CD4-positive, CD25-positive, alpha-beta regulatory T cell (primary cell): ENCODE measurements at regions not wholly inside any gene's neighbourhood (a gene's known extent, or its start where the extent isn't known, plus 50 kb on each side); places are given as distances from the start of the nearest gene placed in this dataset.

Experiments used
- ATAC-seq, 2 donors: fragments of 150-1000 bp; cut with Tn5 transposase; one replicate each; pipeline ENCODE4 v1.10.0; 2021; ENCODE audit warnings: low read depth in 2 of 2, moderate number of reproducible peaks in 2 of 2, moderate library complexity in 1 of 2
- DNase-seq, 3 donors: peaks; one replicate each; pipeline versions ENCODE4 v3.0.0 to v3.0.0-alpha.2; 2012 to 2022; ENCODE audit warnings: mixed read lengths in 1 of 3
- H3K27ac ChIP-seq: one replicate; pipeline ENCODE4 v1.7.0; 2013; ENCODE audit warnings: mild to moderate bottlenecking, low read length; ENCODE audit not compliant: insufficient read depth, poor library complexity, severe bottlenecking
- H3K27me3 ChIP-seq: one replicate; pipeline ENCODE4 v1.7.0; 2013; ENCODE audit warnings: low read length; ENCODE audit not compliant: control insufficient read depth, insufficient read depth
- H3K36me3 ChIP-seq: one replicate; pipeline ENCODE4 v1.7.0; 2013; ENCODE audit warnings: mild to moderate bottlenecking, low read length, moderate library complexity; ENCODE audit not compliant: control insufficient read depth, insufficient read depth
- H3K4me1 ChIP-seq: 2 replicates; pipeline ENCODE4 v1.7.0; 2013; ENCODE audit warnings: mild to moderate bottlenecking, low read length; ENCODE audit not compliant: insufficient read depth, control insufficient read depth, poor library complexity, severe bottlenecking
- H3K4me3 ChIP-seq: one replicate; pipeline ENCODE4 v1.7.0; 2013; ENCODE audit warnings: low read depth, mild to moderate bottlenecking, low read length, moderate library complexity
- H3K9me3 ChIP-seq, 2 experiments: 1 replicate in 1 of 2; 2 replicates in 1 of 2; pipeline ENCODE4 v1.7.0; 2013; ENCODE audit warnings: low read length in 2 of 2, mild to moderate bottlenecking in 1 of 2, moderate library complexity in 1 of 2; ENCODE audit not compliant: control insufficient read depth in 2 of 2
- H3K27ac Mint-ChIP-seq, 3 donors: one replicate each; pipeline ENCODE4 v1.8.0; 2020 to 2022; ENCODE audit warnings: mild to moderate bottlenecking in 3 of 3, mixed read lengths in 3 of 3, moderate library complexity in 2 of 3
- H3K27me3 Mint-ChIP-seq: one replicate; pipeline ENCODE4 v1.8.0; 2022; ENCODE audit warnings: mild to moderate bottlenecking, mixed read lengths
- H3K36me3 Mint-ChIP-seq: one replicate; pipeline ENCODE4 v1.8.0; 2020; ENCODE audit warnings: mixed read lengths
- H3K4me1 Mint-ChIP-seq, 4 donors: one replicate each; pipeline ENCODE4 v1.8.0; 2020 to 2022; ENCODE audit warnings: mixed read lengths in 4 of 4, mild to moderate bottlenecking in 1 of 4
- H3K4me3 Mint-ChIP-seq, 4 donors: one replicate each; pipeline ENCODE4 v1.8.0; 2020 to 2022; ENCODE audit warnings: mild to moderate bottlenecking in 4 of 4, mixed read lengths in 4 of 4, moderate library complexity in 3 of 4
- H3K9me3 Mint-ChIP-seq, 7 donors: one replicate each; pipeline ENCODE4 v1.8.0; 2020 to 2022; ENCODE audit warnings: mixed read lengths in 7 of 7, mild to moderate bottlenecking in 3 of 7, moderate library complexity in 2 of 7

DNA sequence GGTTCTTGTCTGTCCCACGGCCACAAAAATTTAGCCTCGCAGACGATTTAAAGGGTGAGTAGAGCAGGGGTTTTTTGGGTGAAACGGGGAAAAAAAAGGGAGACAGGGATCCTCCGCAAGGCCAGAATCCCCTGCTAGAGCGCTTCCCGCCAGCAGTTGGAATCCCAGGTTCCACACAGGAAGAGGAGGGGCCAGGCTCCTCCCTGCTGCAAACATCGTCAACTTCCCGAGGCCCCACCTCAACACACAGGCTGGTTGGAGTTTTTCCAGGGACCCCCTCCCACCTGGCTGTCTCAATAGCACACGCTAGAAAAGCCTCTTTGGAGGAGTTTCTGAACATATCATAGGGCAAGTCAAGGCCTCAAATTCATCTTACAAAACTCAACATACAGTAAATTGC, 112.7 kb downstream of the MTERF1 start:
- DNase-seq (no peak), ATAC-seq (no peak)
- Histone ChIP-seq H3K9me3 (no peaks in the 10 kb centered on the region), H3K4me1 (no peaks in the 10 kb centered on the region), H3K27ac (no peak overlapping the region), H3K27me3 (no peaks in the 10 kb centered on the region), H3K36me3 (no peaks in the 10 kb centered on the region), H3K4me3 (no peak overlapping the region)
- peaks cover 0 to 20% (median 2%) of the 10 kb centered on the region in 7 donors for H3K9me3 Mint-ChIP-seq
- H3K4me1 Mint-ChIP-seq, result no peaks in the 10 kb centered on the region
- H3K27ac Mint-ChIP-seq, result no peak overlapping the region
- no peak overlapping the region for H3K4me3 Mint-ChIP-seq
- no peaks in the 10 kb centered on the region for H3K27me3 Mint-ChIP-seq
- H3K36me3 Mint-ChIP-seq, result no peaks in the 10 kb centered on the region

DNA sequence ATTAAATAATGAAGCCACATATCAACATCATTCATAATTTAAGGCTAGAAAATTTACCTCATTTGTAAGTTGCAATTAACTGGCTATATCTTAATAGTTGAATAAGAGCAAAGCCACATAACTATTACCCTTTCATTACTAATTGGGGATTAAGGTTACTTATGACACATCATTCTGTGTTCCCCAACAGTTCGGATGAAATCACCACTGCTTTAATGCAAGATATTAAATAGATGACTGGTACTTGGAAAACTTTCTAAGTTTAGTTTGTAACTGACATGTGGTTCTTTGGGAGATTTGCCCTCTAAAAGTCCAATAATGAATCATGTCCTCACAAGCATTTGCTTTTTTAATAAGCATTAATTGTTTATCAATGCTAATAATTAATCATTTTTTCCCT, 109.1 kb downstream of the MTERF1 start:
- Histone ChIP-seq H3K27ac (no peak overlapping the region), H3K9me3 (no peaks in the 10 kb centered on the region), H3K4me1 (no peaks in the 10 kb centered on the region), H3K36me3 (no peaks in the 10 kb centered on the region), H3K27me3 (no peaks in the 10 kb centered on the region), H3K4me3 (no peak overlapping the region)
- Mint-ChIP-seq H3K27me3 (peaks cover 5% of the 10 kb centered on the region), H3K4me3 (no peak overlapping the region), H3K4me1 (no peaks in the 10 kb centered on the region), H3K27ac (no peak overlapping the region), H3K9me3 (peaks cover 0 to 2% (median 0%) of the 10 kb centered on the region in 7 donors), H3K36me3 (no peaks in the 10 kb centered on the region)
- DNase-seq, result no peak
- ATAC-seq, result no peak

DNA sequence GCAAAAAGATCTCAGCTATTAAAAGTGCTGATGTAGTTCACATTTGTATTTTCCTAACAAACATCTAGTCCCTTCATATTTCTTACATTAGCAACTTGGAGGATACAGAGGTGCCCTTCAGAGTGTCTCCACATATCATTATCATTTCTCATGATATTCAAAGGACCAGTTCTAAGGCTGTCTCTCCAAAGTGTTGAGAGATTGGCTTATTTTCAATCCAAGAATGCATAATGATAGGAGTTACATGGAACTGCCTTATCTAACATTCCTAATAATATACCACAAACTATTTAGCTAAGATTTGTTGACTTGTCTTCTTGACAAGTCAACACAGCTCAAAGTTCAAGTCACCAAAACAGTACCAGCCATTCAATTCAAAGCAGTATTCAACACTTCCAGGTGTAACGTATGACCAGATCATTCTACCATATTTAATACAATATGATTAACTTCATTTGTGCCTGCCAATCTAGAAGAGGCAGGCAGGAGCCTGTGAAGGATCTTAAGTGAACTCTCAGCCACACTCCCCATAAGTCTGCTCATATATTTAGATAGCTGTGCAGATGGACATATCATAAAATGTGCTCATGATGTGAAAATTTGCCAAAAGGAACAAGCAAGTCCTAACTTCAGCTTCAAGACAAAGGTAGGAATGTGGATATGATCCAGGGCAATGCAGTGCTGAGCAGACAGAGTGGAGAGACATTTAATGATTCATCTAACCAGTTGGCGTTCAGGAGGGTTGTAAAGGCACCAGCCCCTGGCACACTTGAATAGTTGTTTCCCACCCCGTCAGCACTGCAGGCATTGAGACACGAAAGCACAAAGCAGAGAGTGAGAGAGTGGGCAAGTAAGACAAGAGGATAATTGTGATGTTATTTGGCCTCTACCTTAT, 108.3 kb downstream of the MTERF1 start:
- no peaks in the 10 kb centered on the region for H3K4me1 ChIP-seq
- no peak for ATAC-seq
- no peak for DNase-seq
- Mint-ChIP-seq H3K4me1 (no peaks in the 10 kb centered on the region), H3K27ac (peak overlapping the region in 1 of 3 donors; percentile 45), H3K9me3 (peaks cover 0 to 2% (median 0%) of the 10 kb centered on the region in 7 donors), H3K4me3 (no peak overlapping the region), H3K36me3 (no peaks in the 10 kb centered on the region), H3K27me3 (peaks cover 5% of the 10 kb centered on the region)
- no peaks in the 10 kb centered on the region for H3K27me3 ChIP-seq
- no peaks in the 10 kb centered on the region for H3K36me3 ChIP-seq
- H3K4me3 ChIP-seq, result no peak overlapping the region
- no peak overlapping the region for H3K27ac ChIP-seq
- H3K9me3 ChIP-seq, result no peaks in the 10 kb centered on the region

DNA sequence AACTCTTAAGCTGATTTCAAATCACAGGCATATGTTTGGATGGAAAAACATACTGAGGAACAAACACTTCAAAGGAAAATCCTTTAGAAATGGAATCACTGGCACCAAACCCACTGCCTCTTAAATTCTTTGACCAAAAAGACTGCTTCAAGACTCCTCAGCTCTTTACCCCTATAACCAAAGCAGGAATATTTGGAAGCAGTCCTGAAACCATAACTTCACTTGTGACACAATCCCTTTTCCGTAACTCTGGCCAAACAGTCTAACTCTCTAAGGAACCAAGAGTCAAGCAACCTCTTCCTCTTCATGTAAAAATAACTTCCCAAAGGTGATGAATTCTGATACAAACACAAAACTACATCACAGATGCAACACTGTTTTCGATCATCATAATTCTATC, 104.3 kb downstream of the MTERF1 start:
- Mint-ChIP-seq H3K9me3 (peaks cover 0 to 2% (median 0%) of the 10 kb centered on the region in 7 donors), H3K27me3 (peaks cover 13% of the 10 kb centered on the region), H3K36me3 (no peaks in the 10 kb centered on the region), H3K4me1 (no peaks in the 10 kb centered on the region), H3K27ac (no peak overlapping the region), H3K4me3 (no peak overlapping the region)
- H3K36me3 ChIP-seq, result no peaks in the 10 kb centered on the region
- H3K4me3 ChIP-seq, result no peak overlapping the region
- no peaks in the 10 kb centered on the region for H3K4me1 ChIP-seq
- H3K27ac ChIP-seq, result no peak overlapping the region
- DNase-seq (no peak), ATAC-seq (no peak)
- no peaks in the 10 kb centered on the region for H3K27me3 ChIP-seq
- no peaks in the 10 kb centered on the region for H3K9me3 ChIP-seq

DNA sequence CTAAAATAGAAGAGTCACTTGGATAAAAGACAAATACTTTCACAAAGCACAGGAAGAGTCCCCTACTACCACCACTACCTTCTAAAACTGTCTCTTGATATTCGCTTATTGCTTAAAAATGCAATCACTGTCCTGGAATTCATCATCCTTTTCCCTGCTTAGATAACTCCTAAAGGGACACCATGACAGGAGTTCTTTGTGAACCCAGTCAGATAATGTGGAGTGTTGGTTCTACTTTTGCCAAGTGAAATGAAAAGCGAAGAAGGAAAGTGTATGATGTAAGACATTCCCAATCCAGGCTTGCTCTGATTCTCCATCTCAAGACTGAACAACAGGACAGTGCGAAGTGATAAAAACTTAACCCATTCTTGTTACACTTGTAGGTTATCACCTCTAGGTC, 103.0 kb downstream of the MTERF1 start:
- Histone ChIP-seq H3K9me3 (no peaks in the 10 kb centered on the region), H3K27ac (no peak overlapping the region), H3K36me3 (no peaks in the 10 kb centered on the region), H3K4me3 (no peak overlapping the region), H3K4me1 (no peaks in the 10 kb centered on the region), H3K27me3 (no peaks in the 10 kb centered on the region)
- ATAC-seq, result no peak
- DNase-seq, result no peak
- H3K4me1 Mint-ChIP-seq, result no peaks in the 10 kb centered on the region
- H3K27me3 Mint-ChIP-seq, result peaks cover 13% of the 10 kb centered on the region
- no peak overlapping the region for H3K4me3 Mint-ChIP-seq
- peaks cover 0 to 2% (median 0%) of the 10 kb centered on the region in 7 donors for H3K9me3 Mint-ChIP-seq
- H3K27ac Mint-ChIP-seq, result no peak overlapping the region
- no peaks in the 10 kb centered on the region for H3K36me3 Mint-ChIP-seq

DNA sequence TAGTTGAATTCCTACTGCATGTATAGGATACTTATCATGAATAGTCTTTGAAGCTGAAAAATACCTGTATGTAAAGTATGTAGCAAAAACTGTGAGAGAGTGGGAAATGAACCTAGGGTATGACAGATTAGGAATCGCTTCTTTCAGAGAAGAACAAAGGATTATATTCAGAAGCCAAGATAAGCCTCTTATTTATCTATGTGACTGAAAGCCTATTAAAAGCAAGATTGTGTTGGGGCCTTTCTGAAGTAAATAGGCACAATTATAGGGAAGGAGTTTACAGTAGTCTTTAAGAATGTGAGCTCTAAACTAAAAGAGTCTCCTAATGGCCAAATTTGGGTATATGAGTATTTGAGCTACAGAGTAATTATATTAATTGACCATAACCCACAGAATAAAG, 102.1 kb downstream of the MTERF1 start:
- DNase-seq (no peak), ATAC-seq (no peak)
- peaks cover 0 to 3% (median 0%) of the 10 kb centered on the region in 4 donors for H3K4me1 Mint-ChIP-seq
- Histone ChIP-seq H3K4me1 (no peaks in the 10 kb centered on the region), H3K9me3 (no peaks in the 10 kb centered on the region), H3K27ac (no peak overlapping the region), H3K36me3 (no peaks in the 10 kb centered on the region), H3K4me3 (no peak overlapping the region), H3K27me3 (no peaks in the 10 kb centered on the region)
- H3K36me3 Mint-ChIP-seq, result no peaks in the 10 kb centered on the region
- peaks cover 0 to 2% (median 0%) of the 10 kb centered on the region in 7 donors for H3K9me3 Mint-ChIP-seq
- no peak overlapping the region for H3K27ac Mint-ChIP-seq
- peaks cover 13% of the 10 kb centered on the region for H3K27me3 Mint-ChIP-seq
- no peak overlapping the region for H3K4me3 Mint-ChIP-seq

DNA sequence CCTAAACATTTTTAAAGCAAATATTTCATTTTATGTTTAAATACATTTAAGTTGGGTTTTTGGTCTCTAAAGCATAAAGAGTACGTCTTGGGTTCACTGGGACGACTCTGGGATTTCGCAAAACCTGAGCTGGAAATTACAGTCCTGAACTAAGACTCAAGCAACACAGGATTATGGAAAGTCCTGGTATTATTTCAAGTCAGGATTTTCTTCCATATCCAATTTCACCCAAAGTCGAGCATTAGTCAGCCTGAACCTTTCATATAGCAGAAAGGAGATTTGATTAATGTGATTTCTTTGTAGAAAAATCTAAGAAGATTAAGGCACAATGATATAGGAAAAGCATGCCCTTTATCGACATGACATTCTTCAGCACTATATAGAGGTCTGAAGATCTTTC, 100.0 kb downstream of the MTERF1 start:
- no peak overlapping the region for H3K4me3 ChIP-seq
- DNase-seq (no peak), ATAC-seq (no peak)
- Mint-ChIP-seq H3K27ac (no peak overlapping the region), H3K36me3 (no peaks in the 10 kb centered on the region), H3K4me3 (no peak overlapping the region), H3K4me1 (peaks cover 0 to 3% (median 0%) of the 10 kb centered on the region in 4 donors), H3K9me3 (peaks cover 0 to 2% (median 0%) of the 10 kb centered on the region in 7 donors), H3K27me3 (peaks cover 13% of the 10 kb centered on the region)
- H3K9me3 ChIP-seq, result no peaks in the 10 kb centered on the region
- H3K4me1 ChIP-seq, result no peaks in the 10 kb centered on the region
- no peaks in the 10 kb centered on the region for H3K36me3 ChIP-seq
- no peaks in the 10 kb centered on the region for H3K27me3 ChIP-seq
- no peak overlapping the region for H3K27ac ChIP-seq

DNA sequence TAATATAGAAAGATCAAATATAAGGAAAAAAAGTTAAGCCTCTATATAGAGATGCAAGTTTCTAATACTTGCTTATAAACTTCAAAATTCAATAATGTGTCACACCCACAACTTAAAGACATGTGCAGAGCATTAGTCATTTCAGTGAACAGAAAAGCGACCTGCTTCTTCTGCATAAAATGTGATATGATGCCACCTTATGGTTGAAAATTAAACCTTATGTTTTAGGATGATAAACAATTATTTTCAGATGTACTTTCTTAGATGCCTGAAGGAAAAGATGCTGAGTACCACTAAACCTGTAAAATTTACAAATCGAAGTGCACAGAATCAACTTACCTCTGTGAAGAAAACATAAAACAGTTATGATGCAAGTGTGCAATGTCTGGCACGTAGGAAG, 96.0 kb downstream of the MTERF1 start:
- H3K4me3 Mint-ChIP-seq, result no peak overlapping the region
- H3K27ac ChIP-seq, result no peak overlapping the region
- H3K27ac Mint-ChIP-seq, result no peak overlapping the region
- no peaks in the 10 kb centered on the region for H3K36me3 Mint-ChIP-seq
- H3K4me1 Mint-ChIP-seq, result peaks cover 0 to 3% (median 0%) of the 10 kb centered on the region in 4 donors
- no peaks in the 10 kb centered on the region for H3K27me3 Mint-ChIP-seq
- H3K9me3 ChIP-seq, result no peaks in the 10 kb centered on the region
- DNase-seq, result peak in 1 of 3 donors; percentile 2
- ATAC-seq, result no peak
- H3K36me3 ChIP-seq, result no peaks in the 10 kb centered on the region
- H3K4me1 ChIP-seq, result no peaks in the 10 kb centered on the region
- H3K27me3 ChIP-seq, result no peaks in the 10 kb centered on the region
- H3K4me3 ChIP-seq, result no peak overlapping the region
- H3K9me3 Mint-ChIP-seq, result no peaks in the 10 kb centered on the region
